ENCODE measurements at regions not wholly inside any gene's neighbourhood (a gene's known extent, or its start where the extent isn't known, plus 50 kb on each side); places are given as distances from the start of the nearest gene placed in this dataset.

DNA sequence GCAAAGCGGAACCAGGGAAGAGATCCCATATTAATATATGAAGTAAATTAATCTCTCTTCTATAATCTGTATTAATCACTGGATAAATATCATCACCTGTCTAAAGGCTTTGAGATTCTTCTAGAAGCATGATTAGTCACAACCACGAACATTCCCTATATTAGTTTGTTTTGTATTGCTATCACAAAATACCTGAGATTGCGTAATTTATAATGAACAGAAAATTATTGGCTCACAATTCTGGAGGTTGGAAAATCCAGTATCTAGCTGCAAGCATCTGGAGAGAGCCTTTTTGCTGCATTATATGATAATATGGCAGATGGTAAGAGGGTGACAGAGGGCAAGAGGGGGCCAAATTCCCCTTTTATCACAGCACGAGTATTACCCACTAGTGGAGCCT is 532.6 kb upstream of the EPHA5 start:
- FAIRE-seq (no peak), DNase-seq (ENCODE audit: insufficient read length, low spot score) (no peak)
- TF ChIP-seq POU2F2 (IDR thresholded peaks at IDR 0.05; ENCODE audit: low read depth, low read length), result no peak

DNA sequence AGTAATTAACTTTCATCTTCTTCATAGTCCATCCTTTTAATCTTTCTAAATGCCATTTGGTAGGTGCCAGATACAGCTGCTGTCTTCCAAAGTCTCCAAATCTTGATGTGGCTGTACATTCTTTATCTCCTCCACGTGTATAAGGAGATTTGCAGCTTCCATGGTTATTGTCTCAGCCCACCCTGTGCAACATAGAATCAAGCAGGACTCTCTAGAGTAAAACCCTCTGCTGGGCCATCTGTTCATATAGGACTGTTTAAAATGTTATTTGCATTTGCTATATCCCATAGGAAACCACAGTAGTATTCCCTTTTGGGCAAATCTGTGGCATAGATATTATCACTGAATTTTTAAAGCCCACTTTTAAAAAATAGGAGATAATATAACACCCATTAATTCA is 527.2 kb upstream of the EPHA5 start:
- FAIRE-seq (no peak), DNase-seq (ENCODE audit: insufficient read length, low spot score) (no peak)
- TF ChIP-seq POU2F2 (IDR thresholded peaks at IDR 0.05; ENCODE audit: low read depth, low read length), result no peak
- TF ChIP-seq POLR2A (IDR thresholded peaks at IDR 0.05; ENCODE audit: low read depth, low read length), result no peak
- no peak for TF ChIP-seq SPI1 (IDR thresholded peaks at IDR 0.05; ENCODE audit: low read depth, low read length)
- TF ChIP-seq PAX5 (IDR thresholded peaks at IDR 0.05; ENCODE audit: insufficient read depth, low read length, severe bottlenecking), result no peak
- TF ChIP-seq TAF1 (IDR thresholded peaks at IDR 0.05; ENCODE audit: low read depth, low read length), result no peak
- no peak for TF ChIP-seq POLR2AphosphoS5 (IDR thresholded peaks at IDR 0.05; ENCODE audit: low read depth, low read length)

- TF ChIP-seq POLR2A (IDR thresholded peaks at IDR 0.05; ENCODE audit: low read depth, low read length), result no peak
- FAIRE-seq, result no peak
- no peak for DNase-seq (ENCODE audit: insufficient read length, low spot score)
Measured at GRCh38 chr4:66193487-66193886, 523.2 kb upstream of the EPHA5 start.

- DNase-seq (ENCODE audit: insufficient read length, low spot score) (no peak), FAIRE-seq (no peak)
- no peak for TF ChIP-seq POLR2A (IDR thresholded peaks at IDR 0.05; ENCODE audit: low read depth, low read length)
- no peak for TF ChIP-seq SPI1 (IDR thresholded peaks at IDR 0.05; ENCODE audit: low read depth, low read length)
- TF ChIP-seq TAF1 (IDR thresholded peaks at IDR 0.05; ENCODE audit: low read depth, low read length), result no peak
- TF ChIP-seq PAX5 (IDR thresholded peaks at IDR 0.05; ENCODE audit: insufficient read depth, low read length, severe bottlenecking), result no peak
- TF ChIP-seq POU2F2 (IDR thresholded peaks at IDR 0.05; ENCODE audit: low read depth, low read length), result no peak
- TF ChIP-seq POLR2AphosphoS5 (IDR thresholded peaks at IDR 0.05; ENCODE audit: low read depth, low read length), result no peak
Measured at GRCh38 chr4:66187175-66187720, 517.0 kb upstream of the EPHA5 start.

DNA sequence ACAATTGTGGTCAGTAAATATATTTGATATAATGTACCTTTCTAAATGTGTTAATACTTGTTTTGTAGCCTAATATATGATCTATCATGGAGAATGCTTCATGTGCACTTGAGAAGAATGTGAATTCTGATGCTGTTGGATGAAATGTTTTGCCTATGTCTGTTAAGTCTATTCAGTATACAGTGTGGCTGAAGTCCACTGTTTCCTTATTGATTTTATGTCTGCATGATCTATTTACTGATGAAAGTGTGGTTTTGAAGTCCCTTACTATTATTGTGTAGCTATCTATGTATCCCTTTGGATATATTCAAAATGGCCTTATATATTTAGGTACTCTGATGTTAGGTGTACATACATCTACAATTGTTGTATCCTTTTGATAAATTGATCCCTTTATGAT is 515.8 kb upstream of the EPHA5 start:
- no peak for DNase-seq (ENCODE audit: insufficient read length, low spot score)
- no peak for TF ChIP-seq PAX5 (IDR thresholded peaks at IDR 0.05; ENCODE audit: insufficient read depth, low read length, severe bottlenecking)
- no peak for TF ChIP-seq POLR2A (IDR thresholded peaks at IDR 0.05; ENCODE audit: low read depth, low read length)
- no peak for TF ChIP-seq POU2F2 (IDR thresholded peaks at IDR 0.05; ENCODE audit: low read depth, low read length)
- no peak for TF ChIP-seq SPI1 (IDR thresholded peaks at IDR 0.05; ENCODE audit: low read depth, low read length)
- no peak for TF ChIP-seq TAF1 (IDR thresholded peaks at IDR 0.05; ENCODE audit: low read depth, low read length)
- TF ChIP-seq POLR2AphosphoS5 (IDR thresholded peaks at IDR 0.05; ENCODE audit: low read depth, low read length), result no peak
- no peak for FAIRE-seq

DNA sequence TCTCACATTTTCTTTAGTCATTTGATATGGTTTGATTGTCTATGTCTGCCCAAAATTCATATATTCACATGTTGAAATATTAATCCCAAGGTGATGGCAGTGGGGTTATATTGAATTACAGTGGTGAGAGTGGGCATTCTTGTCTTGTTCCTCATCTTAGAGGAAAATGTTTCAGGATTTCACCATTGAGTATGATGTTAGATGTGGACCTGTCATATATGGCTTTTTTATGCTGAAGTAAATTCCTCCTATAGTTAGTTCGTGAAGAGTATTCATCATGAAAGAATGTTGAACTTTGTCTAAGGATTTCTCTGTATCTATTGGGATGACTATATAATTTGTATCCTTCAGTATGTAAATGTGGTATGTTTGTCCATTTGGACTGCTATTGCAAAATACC is 512.3 kb upstream of the EPHA5 start:
- TF ChIP-seq POU2F2 (IDR thresholded peaks at IDR 0.05; ENCODE audit: low read depth, low read length) (no peak), POLR2AphosphoS5 (IDR thresholded peaks at IDR 0.05; ENCODE audit: low read depth, low read length) (no peak), POLR2A (IDR thresholded peaks at IDR 0.05; ENCODE audit: low read depth, low read length) (no peak), TAF1 (IDR thresholded peaks at IDR 0.05; ENCODE audit: low read depth, low read length) (no peak)
- DNase-seq (ENCODE audit: insufficient read length, low spot score) (no peak), FAIRE-seq (no peak)

- TF ChIP-seq POLR2AphosphoS5 (IDR thresholded peaks at IDR 0.05; ENCODE audit: low read depth, low read length), result no peak
- TF ChIP-seq POU2F2 (IDR thresholded peaks at IDR 0.05; ENCODE audit: low read depth, low read length), result no peak
- no peak for TF ChIP-seq POLR2A (IDR thresholded peaks at IDR 0.05; ENCODE audit: low read depth, low read length)
- no peak for TF ChIP-seq TAF1 (IDR thresholded peaks at IDR 0.05; ENCODE audit: low read depth, low read length)
- TF ChIP-seq PAX5 (IDR thresholded peaks at IDR 0.05; ENCODE audit: insufficient read depth, low read length, severe bottlenecking), result no peak
- no peak for TF ChIP-seq SPI1 (IDR thresholded peaks at IDR 0.05; ENCODE audit: low read depth, low read length)
- FAIRE-seq (no peak), DNase-seq (ENCODE audit: insufficient read length, low spot score) (no peak)
Measured at GRCh38 chr4:66178906-66179305, 508.6 kb upstream of the EPHA5 start.

GRCh38 chr4:66169341-66169740 is 499.1 kb upstream of the EPHA5 start:
- FAIRE-seq, result no peak
- TF ChIP-seq POU2F2 (IDR thresholded peaks at IDR 0.05; ENCODE audit: low read depth, low read length) (no peak), TAF1 (IDR thresholded peaks at IDR 0.05; ENCODE audit: low read depth, low read length) (no peak)
- no peak for DNase-seq (ENCODE audit: insufficient read length, low spot score)

GRCh38 chr4:66164869-66165268 is 494.6 kb upstream of the EPHA5 start:
- DNase-seq (ENCODE audit: insufficient read length, low spot score) (no peak), FAIRE-seq (no peak)
- TF ChIP-seq POU2F2 (IDR thresholded peaks at IDR 0.05; ENCODE audit: low read depth, low read length), result no peak
- no peak for TF ChIP-seq SPI1 (IDR thresholded peaks at IDR 0.05; ENCODE audit: low read depth, low read length)
- no peak for TF ChIP-seq TAF1 (IDR thresholded peaks at IDR 0.05; ENCODE audit: low read depth, low read length)
- no peak for TF ChIP-seq POLR2A (IDR thresholded peaks at IDR 0.05; ENCODE audit: low read depth, low read length)
- no peak for TF ChIP-seq PAX5 (IDR thresholded peaks at IDR 0.05; ENCODE audit: insufficient read depth, low read length, severe bottlenecking)
- no peak for TF ChIP-seq POLR2AphosphoS5 (IDR thresholded peaks at IDR 0.05; ENCODE audit: low read depth, low read length)

DNA sequence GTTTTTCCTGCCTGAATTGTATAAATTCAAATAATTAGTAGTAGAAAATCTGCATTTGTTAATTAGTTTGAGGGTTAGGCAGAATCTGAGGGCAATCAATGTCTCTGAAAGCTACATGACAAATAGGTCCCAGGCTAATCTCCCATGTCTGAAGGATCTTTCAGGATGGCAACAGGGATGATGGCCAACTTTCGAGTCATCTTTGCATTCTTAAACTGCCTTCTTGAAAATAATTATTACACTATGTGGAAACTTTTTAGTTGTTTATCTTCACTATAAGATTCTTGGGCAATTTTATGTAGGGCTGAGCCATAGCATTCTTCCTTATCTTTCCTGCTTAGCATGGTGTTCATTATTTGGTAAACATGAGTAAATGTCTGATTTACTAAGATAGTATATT is 490.3 kb upstream of the EPHA5 start:
- DNase-seq (ENCODE audit: insufficient read length, low spot score), result no peak
- TF ChIP-seq POU2F2 (IDR thresholded peaks at IDR 0.05; ENCODE audit: low read depth, low read length), result no peak
- no peak for TF ChIP-seq TAF1 (IDR thresholded peaks at IDR 0.05; ENCODE audit: low read depth, low read length)
- no peak for TF ChIP-seq POLR2A (IDR thresholded peaks at IDR 0.05; ENCODE audit: low read depth, low read length)
- TF ChIP-seq POLR2AphosphoS5 (IDR thresholded peaks at IDR 0.05; ENCODE audit: low read depth, low read length), result no peak
- no peak for TF ChIP-seq PAX5 (IDR thresholded peaks at IDR 0.05; ENCODE audit: insufficient read depth, low read length, severe bottlenecking)
- no peak for TF ChIP-seq SPI1 (IDR thresholded peaks at IDR 0.05; ENCODE audit: low read depth, low read length)

DNA sequence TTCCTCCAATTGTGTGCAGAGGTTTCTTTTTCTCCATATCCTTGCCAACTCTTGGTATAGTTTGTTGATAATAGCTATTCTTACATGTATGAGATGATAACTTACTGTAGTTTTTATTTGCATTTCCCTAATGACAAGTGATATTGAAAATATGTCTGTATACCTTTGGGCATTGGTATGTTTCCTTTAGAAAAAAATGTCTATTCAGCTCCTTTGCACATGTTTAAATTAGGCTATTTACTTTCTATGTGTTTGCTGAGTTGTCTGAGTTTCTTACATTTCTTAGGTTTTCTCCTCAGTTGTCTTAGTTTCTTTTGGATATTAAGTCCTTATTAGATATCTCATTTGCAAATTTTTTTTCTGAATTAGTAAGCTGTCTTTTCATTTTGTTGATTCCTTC is 487.3 kb upstream of the EPHA5 start:
- DNase-seq (ENCODE audit: insufficient read length, low spot score) (no peak), FAIRE-seq (no peak)

More for the DNA sequence above, 490.3 kb upstream of the EPHA5 start:
- FAIRE-seq, result no peak

More for the DNA sequence above, 487.3 kb upstream of the EPHA5 start:
- no peak for TF ChIP-seq POLR2A (IDR thresholded peaks at IDR 0.05; ENCODE audit: low read depth, low read length)
- no peak for TF ChIP-seq TAF1 (IDR thresholded peaks at IDR 0.05; ENCODE audit: low read depth, low read length)
- TF ChIP-seq POLR2AphosphoS5 (IDR thresholded peaks at IDR 0.05; ENCODE audit: low read depth, low read length), result no peak
- no peak for TF ChIP-seq PAX5 (IDR thresholded peaks at IDR 0.05; ENCODE audit: insufficient read depth, low read length, severe bottlenecking)
- no peak for TF ChIP-seq SPI1 (IDR thresholded peaks at IDR 0.05; ENCODE audit: low read depth, low read length)
- no peak for TF ChIP-seq POU2F2 (IDR thresholded peaks at IDR 0.05; ENCODE audit: low read depth, low read length)
